B cell (primary cell): ENCODE measurements at regions not wholly inside any gene's neighbourhood (a gene's known extent, or its start where the extent isn't known, plus 50 kb on each side); places are given as distances from the start of the nearest gene placed in this dataset.

Experiments used
- CTCF ChIP-seq: fragments of 200-600 bp; IDR thresholded peaks from one replicate; pipeline ENCODE4 v1.8.0; 2022; ENCODE audit warnings: antibody characterized with exemption, mild to moderate bottlenecking
- EZH2 ChIP-seq: IDR thresholded peaks from 2 replicates; pipeline ENCODE4 v1.6.1; 2012; ENCODE audit warnings: borderline replicate concordance, low read depth, mild to moderate bottlenecking, moderate library complexity, low read length; ENCODE audit not compliant: insufficient read depth, poor library complexity, severe bottlenecking

- TF ChIP-seq CTCF = no peak
- TF ChIP-seq EZH2 = no peak
These were observed 662.9 kb downstream of the PLPP3 start for GRCh38 chr1:55916481-55916880.
